ENCODE measurements at regions not wholly inside any gene's neighbourhood (a gene's known extent, or its start where the extent isn't known, plus 50 kb on each side); places are given as distances from the start of the nearest gene placed in this dataset.

DNA sequence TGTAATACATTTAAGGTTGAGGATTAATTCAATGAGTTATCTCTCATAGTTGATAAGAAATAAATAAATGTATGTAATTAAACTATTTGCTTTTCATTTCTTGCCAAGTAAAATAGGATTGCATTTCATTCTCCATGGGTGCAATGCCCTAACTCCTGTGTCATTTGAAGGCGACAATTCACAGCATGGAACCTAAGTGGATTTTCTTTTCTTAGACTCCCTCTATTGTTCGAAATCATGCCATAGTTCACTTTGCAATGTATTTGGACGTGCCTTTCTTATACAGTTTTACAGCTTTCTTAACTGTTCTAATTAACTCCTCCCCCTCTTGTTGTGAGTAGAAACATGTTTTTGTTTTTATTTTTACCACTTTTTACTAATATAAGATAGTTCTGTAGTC is 263.0 kb downstream of the B3GLCT start:
- Histone ChIP-seq H2AK5ac (ENCODE audit: low read length) (no peak overlapping the region), H2BK5ac (ENCODE audit: low read length) (no peak overlapping the region), H3K9ac (ENCODE audit: low read length) (no peak overlapping the region), H3K56ac (ENCODE audit: low read length) (no peak overlapping the region), H3K4me3 (ENCODE audit: low read length) (no peak overlapping the region), H3K79me1 (ENCODE audit: low read length) (no peaks in the 10 kb centered on the region), H3K36me3 (ENCODE audit: control insufficient read depth, insufficient read depth, low read length) (no peaks in the 10 kb centered on the region), H2BK15ac (replicated peaks; ENCODE audit: low read depth) (no peak overlapping the region), H4K8ac (ENCODE audit: low read depth, low read length) (no peak overlapping the region), H3K27ac (ENCODE audit: low read depth, low read length) (no peak overlapping the region), H3K27me3 (ENCODE audit: insufficient read depth, low read length, poor library complexity) (no peaks in the 10 kb centered on the region), H3K4ac (ENCODE audit: low read depth, low read length) (no peak overlapping the region), H3K23ac (ENCODE audit: low read length) (no peak overlapping the region), H2BK120ac (ENCODE audit: low read depth, low read length) (no peak overlapping the region), H3K4me2 (ENCODE audit: low read length) (no peak overlapping the region), H3K79me2 (ENCODE audit: control insufficient read depth, insufficient read depth, low read length) (no peaks in the 10 kb centered on the region), H4K5ac (ENCODE audit: low read length) (no peak overlapping the region), H3K18ac (ENCODE audit: low read length) (no peak overlapping the region), H3K4me1 (ENCODE audit: control insufficient read depth, low read depth, low read length) (no peaks in the 10 kb centered on the region)
- WGBS (ENCODE audit: extremely low coverage, insufficient coverage, low lambda C conversion rate): no CpG with 5 or more reads among the region's 3 CpGs
- no peak for DNase-seq

DNA sequence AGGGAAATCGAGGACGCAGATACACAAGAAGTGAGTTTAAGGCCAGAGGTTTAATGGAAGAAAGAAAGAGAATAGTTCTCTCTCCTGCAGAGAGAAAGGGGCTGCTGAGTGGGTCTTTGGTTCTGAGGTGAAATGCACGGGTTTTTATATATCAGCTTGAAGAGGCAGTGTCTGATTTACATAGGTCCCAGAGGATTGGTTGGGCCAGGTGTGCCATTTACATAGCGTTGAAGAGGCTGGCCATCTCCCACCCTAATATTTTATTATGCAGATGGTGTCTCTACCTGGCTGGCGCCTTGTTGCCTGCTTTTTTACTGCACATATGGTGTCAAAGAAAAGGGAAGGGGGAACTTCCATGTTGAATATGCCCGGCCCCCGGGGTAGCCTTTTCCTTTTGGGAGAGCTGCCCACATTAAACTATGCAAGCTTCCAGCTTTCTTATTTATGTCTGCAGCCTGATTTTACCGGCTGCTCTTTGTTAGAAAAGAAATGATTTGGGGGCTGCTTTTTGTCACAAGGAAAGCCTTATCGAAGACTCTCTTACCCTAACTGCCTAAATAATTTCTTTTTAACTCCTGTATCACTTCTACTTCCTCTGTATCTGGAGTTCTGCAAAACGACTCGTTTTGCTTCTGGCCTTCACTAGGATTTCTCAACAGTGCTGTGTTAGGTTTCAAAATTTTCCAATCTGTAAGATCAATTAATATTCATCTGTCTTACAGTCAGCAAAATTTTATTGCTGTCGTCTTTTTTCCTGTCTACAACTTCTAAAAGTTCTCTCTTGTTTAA is 268.5 kb downstream of the B3GLCT start:
- H3K9ac ChIP-seq (ENCODE audit: low read length): no peak overlapping the region
- DNase-seq: no peak
- no peak overlapping the region for H2BK5ac ChIP-seq (ENCODE audit: low read length)
- no peak overlapping the region for H2AK5ac ChIP-seq (ENCODE audit: low read length)
- H3K4me2 ChIP-seq (ENCODE audit: low read length): no peak overlapping the region
- no CpG with 5 or more reads among the region's 12 CpGs for WGBS (ENCODE audit: extremely low coverage, insufficient coverage, low lambda C conversion rate)
- no peak overlapping the region for H3K56ac ChIP-seq (ENCODE audit: low read length)
- H3K79me1 ChIP-seq (ENCODE audit: low read length): no peaks in the 10 kb centered on the region
- no peaks in the 10 kb centered on the region for H3K27me3 ChIP-seq (ENCODE audit: insufficient read depth, low read length, poor library complexity)
- no peak overlapping the region for H3K4ac ChIP-seq (ENCODE audit: low read depth, low read length)
- no peaks in the 10 kb centered on the region for H3K4me1 ChIP-seq (ENCODE audit: control insufficient read depth, low read depth, low read length)
- H3K79me2 ChIP-seq (ENCODE audit: control insufficient read depth, insufficient read depth, low read length): no peaks in the 10 kb centered on the region
- no peak overlapping the region for H3K27ac ChIP-seq (ENCODE audit: low read depth, low read length)
- no peak overlapping the region for H3K18ac ChIP-seq (ENCODE audit: low read length)
- no peak overlapping the region for H4K8ac ChIP-seq (ENCODE audit: low read depth, low read length)
- no peak overlapping the region for H2BK15ac ChIP-seq (replicated peaks; ENCODE audit: low read depth)
- no peak overlapping the region for H4K5ac ChIP-seq (ENCODE audit: low read length)
- H3K4me3 ChIP-seq (ENCODE audit: low read length): no peak overlapping the region
- H3K36me3 ChIP-seq (ENCODE audit: control insufficient read depth, insufficient read depth, low read length): no peaks in the 10 kb centered on the region
- H2BK120ac ChIP-seq (ENCODE audit: low read depth, low read length): peak overlapping the region; percentile 45
- no peak overlapping the region for H3K23ac ChIP-seq (ENCODE audit: low read length)

DNA sequence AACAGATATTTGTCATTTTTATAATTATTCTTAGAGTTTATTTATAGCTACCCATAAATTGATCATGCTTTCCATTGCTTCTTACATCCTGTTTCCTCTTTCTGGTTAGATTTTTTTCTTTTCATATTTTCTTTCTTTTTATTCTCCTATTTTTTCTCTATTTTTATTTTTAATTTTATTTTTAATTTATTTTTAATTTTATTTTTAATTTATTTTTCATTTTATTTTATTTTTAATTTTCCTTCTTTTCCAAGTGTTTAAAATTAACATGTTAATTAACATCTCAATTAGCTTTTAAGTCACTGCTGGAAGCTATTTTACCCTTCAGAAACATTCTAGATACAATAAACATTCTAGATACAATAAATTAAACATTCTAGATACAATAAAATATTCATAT is 269.6 kb downstream of the B3GLCT start:
- Histone ChIP-seq H2BK5ac (ENCODE audit: low read length) (no peak overlapping the region), H4K5ac (ENCODE audit: low read length) (no peak overlapping the region), H2AK5ac (ENCODE audit: low read length) (no peak overlapping the region), H3K56ac (ENCODE audit: low read length) (no peak overlapping the region), H3K27me3 (ENCODE audit: insufficient read depth, low read length, poor library complexity) (no peaks in the 10 kb centered on the region), H3K4ac (ENCODE audit: low read depth, low read length) (no peak overlapping the region), H3K27ac (ENCODE audit: low read depth, low read length) (no peak overlapping the region), H3K4me2 (ENCODE audit: low read length) (no peak overlapping the region), H3K36me3 (ENCODE audit: control insufficient read depth, insufficient read depth, low read length) (no peaks in the 10 kb centered on the region), H2BK15ac (replicated peaks; ENCODE audit: low read depth) (no peak overlapping the region), H3K18ac (ENCODE audit: low read length) (no peak overlapping the region), H4K8ac (ENCODE audit: low read depth, low read length) (no peak overlapping the region), H3K4me3 (ENCODE audit: low read length) (no peak overlapping the region), H3K23ac (ENCODE audit: low read length) (no peak overlapping the region), H3K79me2 (ENCODE audit: control insufficient read depth, insufficient read depth, low read length) (no peaks in the 10 kb centered on the region), H2BK120ac (ENCODE audit: low read depth, low read length) (no peak overlapping the region), H3K4me1 (ENCODE audit: control insufficient read depth, low read depth, low read length) (no peaks in the 10 kb centered on the region), H3K9ac (ENCODE audit: low read length) (no peak overlapping the region), H3K79me1 (ENCODE audit: low read length) (no peaks in the 10 kb centered on the region)
- DNase-seq: no peak

DNA sequence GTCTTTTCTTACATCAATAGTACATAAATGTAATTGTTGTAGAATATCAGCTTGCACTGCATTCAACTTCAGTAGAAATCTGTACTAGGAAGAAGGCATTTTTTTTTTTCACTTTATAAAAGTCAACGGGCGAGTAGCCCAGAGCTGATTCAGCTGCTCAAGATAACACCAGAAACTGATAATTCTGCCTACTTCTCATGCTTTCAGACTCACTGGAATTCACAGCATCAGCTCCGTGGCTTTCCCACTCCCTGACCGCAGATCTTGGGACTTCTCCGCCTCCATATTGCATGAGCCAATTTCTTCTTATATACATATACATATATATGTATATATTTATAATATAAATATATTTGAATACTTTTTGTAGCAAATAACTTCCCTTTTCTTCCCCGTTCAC is 263.1 kb upstream of the RXFP2 start:
- Histone ChIP-seq H4K8ac (ENCODE audit: low read depth, low read length) (no peak overlapping the region), H4K5ac (ENCODE audit: low read length) (no peak overlapping the region), H3K79me1 (ENCODE audit: low read length) (no peaks in the 10 kb centered on the region), H2BK120ac (ENCODE audit: low read depth, low read length) (no peak overlapping the region), H3K23ac (ENCODE audit: low read length) (no peak overlapping the region), H3K4me2 (ENCODE audit: low read length) (no peak overlapping the region), H3K9ac (ENCODE audit: low read length) (no peak overlapping the region), H3K27me3 (ENCODE audit: insufficient read depth, low read length, poor library complexity) (no peaks in the 10 kb centered on the region), H3K36me3 (ENCODE audit: control insufficient read depth, insufficient read depth, low read length) (no peaks in the 10 kb centered on the region), H3K4me3 (ENCODE audit: low read length) (no peak overlapping the region), H3K56ac (ENCODE audit: low read length) (no peak overlapping the region), H2AK5ac (ENCODE audit: low read length) (no peak overlapping the region), H3K79me2 (ENCODE audit: control insufficient read depth, insufficient read depth, low read length) (no peaks in the 10 kb centered on the region), H3K27ac (ENCODE audit: low read depth, low read length) (no peak overlapping the region), H2BK5ac (ENCODE audit: low read length) (no peak overlapping the region), H3K4ac (ENCODE audit: low read depth, low read length) (no peak overlapping the region), H2BK15ac (replicated peaks; ENCODE audit: low read depth) (no peak overlapping the region), H3K18ac (ENCODE audit: low read length) (no peak overlapping the region), H3K4me1 (ENCODE audit: control insufficient read depth, low read depth, low read length) (no peaks in the 10 kb centered on the region)
- no CpG with 5 or more reads among the region's 6 CpGs for WGBS (ENCODE audit: extremely low coverage, insufficient coverage, low lambda C conversion rate)
- peak; percentile 37 for DNase-seq

DNA sequence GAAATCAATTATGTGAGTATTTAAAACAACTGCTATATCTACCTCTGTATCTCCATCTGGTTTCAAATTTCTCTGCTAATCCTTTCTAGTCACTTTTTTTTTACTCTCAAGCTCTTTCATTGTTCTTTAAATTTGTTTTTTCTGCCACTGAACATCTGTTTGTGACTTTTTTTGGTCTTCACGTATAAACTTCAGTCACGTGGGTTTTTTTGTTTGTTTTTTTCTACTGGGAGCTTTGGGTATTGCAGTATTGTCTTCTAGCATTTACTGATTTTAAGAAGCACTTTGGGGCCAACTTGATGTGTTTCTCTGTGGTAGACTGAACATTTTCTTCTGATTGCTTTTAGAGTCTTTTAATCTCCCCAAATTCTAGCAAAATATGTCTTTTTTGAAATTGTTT is 262.6 kb upstream of the RXFP2 start:
- no peak overlapping the region for H2BK120ac ChIP-seq (ENCODE audit: low read depth, low read length)

DNA sequence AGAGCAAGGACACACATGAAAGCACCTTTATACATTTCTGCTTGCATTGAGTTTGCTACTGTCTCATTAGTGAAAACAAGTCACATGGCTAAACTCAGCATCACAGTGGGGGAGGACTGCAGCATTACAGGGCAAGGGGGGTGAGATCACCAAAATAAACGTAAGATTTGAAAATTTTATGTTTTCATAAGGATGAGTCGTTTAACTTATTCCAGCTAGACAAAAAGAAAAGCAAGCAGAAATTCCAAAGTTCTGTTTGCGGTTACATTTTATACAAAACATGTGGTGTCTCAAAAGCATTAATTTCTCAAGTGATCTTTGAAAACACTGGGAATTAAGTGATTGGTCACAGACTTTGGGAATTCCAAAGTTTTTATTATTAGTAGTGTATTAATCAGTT is 261.4 kb upstream of the RXFP2 start:
- no peaks in the 10 kb centered on the region for H3K79me1 ChIP-seq (ENCODE audit: low read length)
- no peaks in the 10 kb centered on the region for H3K79me2 ChIP-seq (ENCODE audit: control insufficient read depth, insufficient read depth, low read length)
- no peaks in the 10 kb centered on the region for H3K27me3 ChIP-seq (ENCODE audit: insufficient read depth, low read length, poor library complexity)
- no peaks in the 10 kb centered on the region for H3K36me3 ChIP-seq (ENCODE audit: control insufficient read depth, insufficient read depth, low read length)
- no peak overlapping the region for H2BK15ac ChIP-seq (replicated peaks; ENCODE audit: low read depth)
- WGBS (ENCODE audit: extremely low coverage, insufficient coverage, low lambda C conversion rate): no CpG with 5 or more reads among the region's 3 CpGs
- H3K4ac ChIP-seq (ENCODE audit: low read depth, low read length): peak overlapping the region; percentile 55
- no peak overlapping the region for H3K4me3 ChIP-seq (ENCODE audit: low read length)
- no peak overlapping the region for H3K56ac ChIP-seq (ENCODE audit: low read length)
- no peak overlapping the region for H4K8ac ChIP-seq (ENCODE audit: low read depth, low read length)
- H2BK5ac ChIP-seq (ENCODE audit: low read length): no peak overlapping the region
- H4K5ac ChIP-seq (ENCODE audit: low read length): no peak overlapping the region
- no peaks in the 10 kb centered on the region for H3K4me1 ChIP-seq (ENCODE audit: control insufficient read depth, low read depth, low read length)
- H3K27ac ChIP-seq (ENCODE audit: low read depth, low read length): no peak overlapping the region
- H3K9ac ChIP-seq (ENCODE audit: low read length): no peak overlapping the region
- no peak overlapping the region for H2BK120ac ChIP-seq (ENCODE audit: low read depth, low read length)
- no peak overlapping the region for H2AK5ac ChIP-seq (ENCODE audit: low read length)
- no peak for DNase-seq
- H3K18ac ChIP-seq (ENCODE audit: low read length): no peak overlapping the region
- H3K4me2 ChIP-seq (ENCODE audit: low read length): no peak overlapping the region
- no peak overlapping the region for H3K23ac ChIP-seq (ENCODE audit: low read length)

More for the DNA sequence above, 262.6 kb upstream of the RXFP2 start:
- H3K4ac ChIP-seq (ENCODE audit: low read depth, low read length): no peak overlapping the region
- no peak overlapping the region for H2BK5ac ChIP-seq (ENCODE audit: low read length)
- no peak overlapping the region for H3K56ac ChIP-seq (ENCODE audit: low read length)
- no peak overlapping the region for H2BK15ac ChIP-seq (replicated peaks; ENCODE audit: low read depth)
- no peak overlapping the region for H3K4me3 ChIP-seq (ENCODE audit: low read length)
- no peak overlapping the region for H3K9ac ChIP-seq (ENCODE audit: low read length)
- no peaks in the 10 kb centered on the region for H3K79me2 ChIP-seq (ENCODE audit: control insufficient read depth, insufficient read depth, low read length)
- no peak overlapping the region for H3K27ac ChIP-seq (ENCODE audit: low read depth, low read length)
- WGBS (ENCODE audit: extremely low coverage, insufficient coverage, low lambda C conversion rate): no CpG with 5 or more reads among the region's 2 CpGs
- H3K79me1 ChIP-seq (ENCODE audit: low read length): no peaks in the 10 kb centered on the region
- no peak overlapping the region for H3K23ac ChIP-seq (ENCODE audit: low read length)
- no peaks in the 10 kb centered on the region for H3K4me1 ChIP-seq (ENCODE audit: control insufficient read depth, low read depth, low read length)
- no peaks in the 10 kb centered on the region for H3K27me3 ChIP-seq (ENCODE audit: insufficient read depth, low read length, poor library complexity)
- H3K4me2 ChIP-seq (ENCODE audit: low read length): no peak overlapping the region
- no peaks in the 10 kb centered on the region for H3K36me3 ChIP-seq (ENCODE audit: control insufficient read depth, insufficient read depth, low read length)
- DNase-seq: peak; percentile 31
- no peak overlapping the region for H4K8ac ChIP-seq (ENCODE audit: low read depth, low read length)
- no peak overlapping the region for H4K5ac ChIP-seq (ENCODE audit: low read length)
- no peak overlapping the region for H2AK5ac ChIP-seq (ENCODE audit: low read length)
- no peak overlapping the region for H3K18ac ChIP-seq (ENCODE audit: low read length)

Data from mesendoderm (in vitro differentiated cells).